Putamen (tissue), 1 donor: ENCODE measurements at regions not wholly inside any gene's neighbourhood (a gene's known extent, or its start where the extent isn't known, plus 50 kb on each side); places are given as distances from the start of the nearest gene placed in this dataset.

ENCODE experiments used
- DNase-seq: peaks from one replicate; pipeline ENCODE4 v3.0.0-alpha.2; 2016; ENCODE audit warnings: low spot score

- DNase-seq: no peak
Observed at GRCh38 chrX:20521222-20521621, 254.5 kb upstream of the RPS6KA3 start.

GRCh38 chrX:20519826-20520225 is 253.1 kb upstream of the RPS6KA3 start:
- DNase-seq: no peak

- no peak for DNase-seq
Observed at GRCh38 chrX:20519146-20519545, 252.4 kb upstream of the RPS6KA3 start.

- DNase-seq: no peak
Observed at GRCh38 chrX:20517565-20517964, 250.9 kb upstream of the RPS6KA3 start.

GRCh38 chrX:20515841-20516461 is 249.2 kb upstream of the RPS6KA3 start:
- DNase-seq: no peak

- DNase-seq: no peak
Observed at GRCh38 chrX:20514358-20514757, 247.6 kb upstream of the RPS6KA3 start.

- no peak for DNase-seq
Observed at GRCh38 chrX:20513185-20513584, 246.5 kb upstream of the RPS6KA3 start.

- no peak for DNase-seq
Observed at GRCh38 chrX:20511792-20512191, 245.1 kb upstream of the RPS6KA3 start.

- no peak for DNase-seq
Observed at GRCh38 chrX:20507901-20508620, 241.4 kb upstream of the RPS6KA3 start.

- DNase-seq: no peak
Observed at GRCh38 chrX:20506739-20507138, 240.0 kb upstream of the RPS6KA3 start.

- no peak for DNase-seq
Observed at GRCh38 chrX:20500949-20501348, 234.2 kb upstream of the RPS6KA3 start.

- DNase-seq: no peak
Observed at GRCh38 chrX:20500171-20500865, 233.6 kb upstream of the RPS6KA3 start.

GRCh38 chrX:20499763-20500162 is 233.1 kb upstream of the RPS6KA3 start:
- no peak for DNase-seq

GRCh38 chrX:20498851-20499635 is 232.3 kb upstream of the RPS6KA3 start:
- no peak for DNase-seq

GRCh38 chrX:20495575-20495974 is 228.9 kb upstream of the RPS6KA3 start:
- DNase-seq: no peak

- no peak for DNase-seq
Observed at GRCh38 chrX:20488473-20488872, 221.8 kb upstream of the RPS6KA3 start.

GRCh38 chrX:20487227-20487626 is 220.5 kb upstream of the RPS6KA3 start:
- peak; percentile 15 for DNase-seq

GRCh38 chrX:20481632-20482031 is 214.9 kb upstream of the RPS6KA3 start:
- no peak for DNase-seq

GRCh38 chrX:20479896-20480295 is 213.2 kb upstream of the RPS6KA3 start:
- no peak for DNase-seq

- DNase-seq: no peak
Observed at GRCh38 chrX:20479048-20479447, 212.3 kb upstream of the RPS6KA3 start.

- no peak for DNase-seq
Observed at GRCh38 chrX:20477836-20478524, 211.3 kb upstream of the RPS6KA3 start.

- DNase-seq: no peak
Observed at GRCh38 chrX:20477219-20477618, 210.5 kb upstream of the RPS6KA3 start.
